ENCODE measurements at regions not wholly inside any gene's neighbourhood (a gene's known extent, or its start where the extent isn't known, plus 50 kb on each side); places are given as distances from the start of the nearest gene placed in this dataset.
"Not testable (repeated sequence)": the region's sequence is repeated elsewhere in the genome, so short reads cannot be mapped to it uniquely, and the experiment has no call there.

DNA sequence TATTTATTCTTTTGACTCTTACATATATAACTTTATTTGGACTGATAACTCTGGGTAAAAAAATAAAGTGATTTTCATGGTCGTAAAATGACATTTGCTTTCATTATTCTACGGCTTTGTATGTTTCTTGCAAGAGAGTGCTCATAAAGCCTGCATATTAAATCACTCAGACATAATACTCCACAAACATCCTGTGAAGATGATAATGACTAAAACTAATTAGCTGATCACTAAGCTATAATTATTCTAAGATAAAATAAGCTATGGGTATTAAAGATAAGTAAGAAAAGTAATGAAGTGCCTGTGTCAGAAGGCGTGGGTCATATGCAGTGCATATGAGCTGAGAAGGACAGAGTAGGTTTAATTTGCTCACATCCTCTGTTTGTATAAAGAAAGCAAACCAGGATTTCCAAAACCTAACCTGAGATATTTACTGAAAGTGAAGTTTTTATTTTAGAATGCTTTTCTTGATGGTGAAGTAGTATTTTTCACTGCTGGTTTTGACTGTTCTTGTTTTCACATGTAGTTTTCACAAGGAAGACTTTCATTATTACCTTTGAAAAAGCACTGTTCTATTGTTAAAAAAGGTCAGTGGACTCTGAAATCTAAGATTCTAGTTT lies 278.8 kb downstream of the AMY1C start:
- no peaks in the 10 kb centered on the region for H3K27me3 Mint-ChIP-seq (ENCODE audit: low read depth)
- no peak overlapping the region for H3K4me3 Mint-ChIP-seq
- TF ChIP-seq, protein P1, sequence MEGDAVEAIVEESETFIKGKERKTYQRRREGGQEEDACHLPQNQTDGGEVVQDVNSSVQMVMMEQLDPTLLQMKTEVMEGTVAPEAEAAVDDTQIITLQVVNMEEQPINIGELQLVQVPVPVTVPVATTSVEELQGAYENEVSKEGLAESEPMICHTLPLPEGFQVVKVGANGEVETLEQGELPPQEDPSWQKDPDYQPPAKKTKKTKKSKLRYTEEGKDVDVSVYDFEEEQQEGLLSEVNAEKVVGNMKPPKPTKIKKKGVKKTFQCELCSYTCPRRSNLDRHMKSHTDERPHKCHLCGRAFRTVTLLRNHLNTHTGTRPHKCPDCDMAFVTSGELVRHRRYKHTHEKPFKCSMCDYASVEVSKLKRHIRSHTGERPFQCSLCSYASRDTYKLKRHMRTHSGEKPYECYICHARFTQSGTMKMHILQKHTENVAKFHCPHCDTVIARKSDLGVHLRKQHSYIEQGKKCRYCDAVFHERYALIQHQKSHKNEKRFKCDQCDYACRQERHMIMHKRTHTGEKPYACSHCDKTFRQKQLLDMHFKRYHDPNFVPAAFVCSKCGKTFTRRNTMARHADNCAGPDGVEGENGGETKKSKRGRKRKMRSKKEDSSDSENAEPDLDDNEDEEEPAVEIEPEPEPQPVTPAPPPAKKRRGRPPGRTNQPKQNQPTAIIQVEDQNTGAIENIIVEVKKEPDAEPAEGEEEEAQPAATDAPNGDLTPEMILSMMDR (IDR thresholded peaks at IDR 0.05; ENCODE audit: unreplicated experiment in 3 of 3) = no peak
- H3K9me3 Mint-ChIP-seq = no peaks in the 10 kb centered on the region
- H3K27ac Mint-ChIP-seq = peak overlapping the region in 2 of 3 experiments; percentile 25 to 77
- H3K4me1 Mint-ChIP-seq = no peaks in the 10 kb centered on the region
- no peaks in the 10 kb centered on the region for H3K36me3 Mint-ChIP-seq (ENCODE audit: low read depth)

DNA sequence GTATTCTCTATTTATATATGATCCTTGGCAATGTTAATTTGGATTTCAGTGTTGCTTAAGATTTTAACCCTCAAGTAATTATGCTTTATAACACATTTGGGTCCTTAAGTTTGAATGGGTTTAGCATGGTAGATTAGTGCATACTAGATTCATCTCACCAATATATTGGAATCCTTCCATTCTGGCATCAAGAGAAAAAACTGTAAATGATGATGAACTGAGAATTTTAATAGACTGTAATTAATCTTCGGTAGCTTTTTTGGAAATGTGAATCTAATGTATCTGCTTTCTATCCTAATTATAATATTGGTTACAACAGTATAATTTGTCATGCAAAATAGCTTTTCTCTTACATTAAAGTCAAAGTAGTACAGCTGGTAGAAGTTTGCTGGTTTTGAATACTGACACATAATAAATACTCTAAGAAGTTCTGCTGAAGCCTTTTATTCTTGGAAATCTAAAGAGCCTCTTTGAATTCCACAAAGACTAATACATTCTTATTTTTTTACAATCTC lies 279.8 kb downstream of the AMY1C start:
- Mint-ChIP-seq H3K4me3 (no peak overlapping the region), H3K4me1 (no peaks in the 10 kb centered on the region), H3K27me3 (ENCODE audit: low read depth) (no peaks in the 10 kb centered on the region), H3K27ac (no peak overlapping the region), H3K36me3 (ENCODE audit: low read depth) (no peaks in the 10 kb centered on the region), H3K9me3 (no peaks in the 10 kb centered on the region)
- TF ChIP-seq, protein P1 (IDR thresholded peaks at IDR 0.05; ENCODE audit: unreplicated experiment in 3 of 3) = no peak

DNA sequence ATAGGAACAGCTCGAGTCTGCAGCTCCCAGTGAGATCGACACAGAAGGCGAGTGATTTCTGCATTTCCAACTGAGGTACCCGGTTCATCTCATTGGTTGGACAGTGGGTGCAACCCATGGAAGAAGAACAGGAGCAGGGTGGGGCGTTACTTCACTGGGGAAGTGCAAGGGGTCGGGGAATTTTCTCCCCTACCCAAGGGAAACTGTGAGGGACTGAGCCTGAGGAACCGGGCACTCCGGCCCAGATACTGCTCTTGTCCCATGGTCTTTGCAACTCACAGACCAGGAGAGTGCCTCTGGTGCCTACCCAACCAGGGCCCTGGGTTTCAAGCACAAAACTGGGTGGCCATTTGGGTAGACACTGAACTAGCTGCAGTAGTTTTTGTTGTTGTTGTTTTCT lies 307.1 kb downstream of the AMY1C start:
- Mint-ChIP-seq H3K36me3 (ENCODE audit: low read depth) (no peaks in the 10 kb centered on the region), H3K27ac (no peak overlapping the region), H3K4me1 (no peaks in the 10 kb centered on the region), H3K9me3 (no peaks in the 10 kb centered on the region), H3K4me3 (no peak overlapping the region), H3K27me3 (ENCODE audit: low read depth) (no peaks in the 10 kb centered on the region)
- TF ChIP-seq, protein P1 (IDR thresholded peaks at IDR 0.05; ENCODE audit: unreplicated experiment in 3 of 3) = no peak

DNA sequence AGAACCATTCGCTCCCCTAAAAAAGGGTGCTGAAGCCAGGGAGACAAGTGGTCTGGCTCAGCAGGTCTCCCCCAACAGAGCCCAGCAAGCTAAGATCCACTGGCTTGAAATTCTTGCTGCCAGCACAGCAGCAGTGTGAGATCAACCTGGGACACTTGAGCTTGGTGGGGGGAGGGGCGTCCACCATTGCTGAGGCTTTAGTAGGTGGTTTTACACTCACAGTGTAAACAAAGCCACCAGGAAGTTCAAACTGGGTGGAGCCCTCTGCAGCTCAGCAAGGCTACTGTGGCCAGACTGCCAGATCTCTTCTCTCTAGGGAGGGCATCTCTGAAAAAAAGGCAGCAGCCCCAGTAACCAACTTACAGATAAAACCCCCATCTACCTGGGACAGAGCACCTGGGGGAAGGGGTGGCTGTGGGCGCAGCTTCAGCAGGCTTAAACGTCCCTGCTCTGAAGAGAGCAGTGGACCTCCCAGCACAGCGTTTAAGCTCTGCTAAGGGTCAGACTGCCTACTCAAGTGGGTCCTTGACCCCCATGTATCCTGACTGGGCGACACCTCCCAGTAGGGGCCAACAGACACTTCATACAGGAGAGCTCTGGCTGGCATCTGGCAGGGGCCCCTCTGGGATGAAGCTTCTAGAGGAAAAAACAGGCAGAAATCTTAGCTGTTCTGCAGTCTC lies 307.7 kb downstream of the AMY1C start:
- H3K9me3 Mint-ChIP-seq; H3K36me3 Mint-ChIP-seq (ENCODE audit: low read depth); H3K4me1 Mint-ChIP-seq; H3K27ac Mint-ChIP-seq; H3K27me3 Mint-ChIP-seq (ENCODE audit: low read depth); H3K4me3 Mint-ChIP-seq: not testable (repeated sequence)

DNA sequence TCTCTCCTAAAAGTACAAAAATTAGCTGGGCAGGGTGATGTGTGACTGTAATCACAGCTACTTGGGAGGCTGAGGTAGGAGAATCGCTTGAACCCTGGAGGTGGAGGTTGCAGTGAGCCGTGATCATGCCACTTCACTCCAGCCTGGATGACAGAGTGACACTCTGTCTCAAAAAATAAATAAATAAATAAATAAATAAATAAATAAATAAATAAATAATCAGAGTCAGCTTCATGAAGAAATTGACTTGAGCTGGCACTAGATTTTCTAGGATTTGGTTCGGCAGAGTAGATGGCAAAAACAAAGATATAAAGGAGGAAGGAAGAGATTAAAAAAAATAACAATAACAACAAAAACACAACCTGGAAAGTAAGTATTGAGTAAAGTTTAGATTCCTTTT lies 311.9 kb downstream of the AMY1C start:
- H3K4me3 Mint-ChIP-seq; H3K27ac Mint-ChIP-seq; H3K4me1 Mint-ChIP-seq; H3K27me3 Mint-ChIP-seq (ENCODE audit: low read depth); H3K36me3 Mint-ChIP-seq (ENCODE audit: low read depth); H3K9me3 Mint-ChIP-seq: not testable (repeated sequence)

DNA sequence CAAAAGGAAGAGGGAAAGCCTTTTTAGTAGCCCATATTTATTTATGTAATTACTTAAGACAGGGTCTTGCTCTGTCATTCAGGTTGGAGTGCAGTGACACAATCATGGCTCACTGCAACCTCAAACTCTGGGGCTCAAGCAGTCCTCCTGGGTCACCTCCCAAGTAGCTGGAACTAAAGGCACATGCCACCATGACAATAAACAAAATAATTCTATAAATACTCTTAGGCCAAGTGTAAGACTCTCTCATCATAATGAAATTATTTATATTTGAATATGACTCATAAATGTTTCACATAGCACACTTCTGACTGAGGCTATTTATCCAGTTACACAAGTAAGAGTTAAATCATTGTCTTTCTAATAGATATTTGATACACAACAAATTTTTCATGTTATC lies 314.7 kb downstream of the AMY1C start:
- Mint-ChIP-seq H3K9me3 (no peaks in the 10 kb centered on the region), H3K4me3 (no peak overlapping the region), H3K36me3 (ENCODE audit: low read depth) (no peaks in the 10 kb centered on the region), H3K27ac (no peak overlapping the region), H3K4me1 (no peaks in the 10 kb centered on the region), H3K27me3 (ENCODE audit: low read depth) (no peaks in the 10 kb centered on the region)
- TF ChIP-seq, protein P1 (IDR thresholded peaks at IDR 0.05; ENCODE audit: unreplicated experiment in 3 of 3) = no peak

DNA sequence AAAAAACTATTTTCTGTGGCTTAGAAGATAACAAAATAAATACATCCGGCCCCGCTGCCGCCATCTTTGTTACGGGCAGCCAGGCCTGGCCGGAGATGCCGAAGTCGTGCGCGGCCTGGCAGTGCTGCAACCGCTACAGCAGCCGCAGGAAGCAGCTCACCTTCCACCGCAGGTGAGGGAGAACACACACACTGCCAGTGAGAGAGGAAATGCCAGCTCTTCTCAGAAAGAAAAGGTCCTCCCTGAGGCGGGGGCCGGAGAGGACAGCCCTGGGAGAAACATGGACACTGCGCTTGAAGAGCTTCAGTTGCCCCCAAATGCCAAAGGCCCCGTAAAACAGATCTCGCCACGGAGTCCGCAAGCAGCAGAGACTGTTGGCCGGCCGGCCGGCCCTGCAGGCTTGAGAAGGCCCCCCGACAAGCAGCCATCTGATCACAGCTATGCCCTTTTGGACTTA lies 323.2 kb downstream of the AMY1C start:
- no peaks in the 10 kb centered on the region for H3K36me3 Mint-ChIP-seq (ENCODE audit: low read depth)
- H3K9me3 Mint-ChIP-seq = no peaks in the 10 kb centered on the region
- no peak overlapping the region for H3K4me3 Mint-ChIP-seq
- no peak overlapping the region for H3K27ac Mint-ChIP-seq
- TF ChIP-seq, protein P1 (IDR thresholded peaks at IDR 0.05; ENCODE audit: unreplicated experiment in 3 of 3) = no peak
- no peaks in the 10 kb centered on the region for H3K27me3 Mint-ChIP-seq (ENCODE audit: low read depth)
- H3K4me1 Mint-ChIP-seq = no peaks in the 10 kb centered on the region
